GM23248 (cell line): ENCODE measurements at regions not wholly inside any gene's neighbourhood (a gene's known extent, or its start where the extent isn't known, plus 50 kb on each side); places are given as distances from the start of the nearest gene placed in this dataset.

Source experiments
- EZH2 ChIP-seq: fragments of 200-600 bp; sonication (generic); IDR thresholded peaks from 2 replicates; pipeline ENCODE4 v1.6.1; 2018; ENCODE audit warnings: antibody characterized with exemption, mild to moderate bottlenecking; ENCODE audit not compliant: insufficient read depth, poor library complexity, severe bottlenecking
- EZH2phosphoT487 ChIP-seq: fragments of 200-600 bp; sonication (generic); IDR thresholded peaks from 2 replicates; pipeline ENCODE4 v1.6.1; 2018; ENCODE audit warnings: antibody characterized with exemption, moderate library complexity, mild to moderate bottlenecking, low read depth; ENCODE audit not compliant: insufficient read depth

- TF ChIP-seq EZH2 (no peak), EZH2phosphoT487 (no peak)
Measured at GRCh38 chr5:12099296-12099695, 195.1 kb upstream of the CTNND2 start.
